GM19238 (cell line): ENCODE measurements at regions not wholly inside any gene's neighbourhood (a gene's known extent, or its start where the extent isn't known, plus 50 kb on each side); places are given as distances from the start of the nearest gene placed in this dataset.

Source experiments
- DNase-seq: peaks from one replicate; pipeline ENCODE4 v3.0.0; 2011; ENCODE audit warnings: low spot score; ENCODE audit not compliant: insufficient read length

- DNase-seq = no peak
Observed at GRCh38 chr10:64067859-64068258, 546.7 kb downstream of the REEP3 start.

GRCh38 chr10:64070241-64070640 is 549.0 kb downstream of the REEP3 start:
- DNase-seq = no peak

GRCh38 chr10:64071218-64071617 is 550.0 kb downstream of the REEP3 start:
- DNase-seq = no peak

- DNase-seq = no peak
Observed at GRCh38 chr10:64075604-64076003, 554.4 kb downstream of the REEP3 start.

- DNase-seq = no peak
Observed at GRCh38 chr10:64076322-64076940, 555.2 kb downstream of the REEP3 start.

- DNase-seq = no peak
Observed at GRCh38 chr10:64079341-64079740, 558.1 kb downstream of the REEP3 start.

GRCh38 chr10:64080071-64080470 is 558.9 kb downstream of the REEP3 start:
- DNase-seq = no peak

GRCh38 chr10:64081947-64082482 is 560.8 kb downstream of the REEP3 start:
- no peak for DNase-seq

GRCh38 chr10:64086083-64086767 is 565.0 kb downstream of the REEP3 start:
- no peak for DNase-seq

GRCh38 chr10:64089648-64090047 is 568.4 kb downstream of the REEP3 start:
- DNase-seq = no peak

GRCh38 chr10:64090865-64091264 is 569.7 kb downstream of the REEP3 start:
- no peak for DNase-seq

GRCh38 chr10:64091897-64092296 is 570.7 kb downstream of the REEP3 start:
- DNase-seq = no peak

GRCh38 chr10:64093304-64093703 is 572.1 kb downstream of the REEP3 start:
- DNase-seq = no peak

- no peak for DNase-seq
Observed at GRCh38 chr10:64093946-64094535, 572.8 kb downstream of the REEP3 start.

- DNase-seq = no peak
Observed at GRCh38 chr10:64096941-64097340, 575.7 kb downstream of the REEP3 start.

- no peak for DNase-seq
Observed at GRCh38 chr10:64097391-64098122, 576.4 kb downstream of the REEP3 start.

GRCh38 chr10:64098994-64099393 is 577.8 kb downstream of the REEP3 start:
- no peak for DNase-seq

GRCh38 chr10:64101606-64102263 is 580.5 kb downstream of the REEP3 start:
- no peak for DNase-seq

- DNase-seq = no peak
Observed at GRCh38 chr10:64102264-64102633, 581.0 kb downstream of the REEP3 start.

GRCh38 chr10:64102916-64103315 is 581.7 kb downstream of the REEP3 start:
- no peak for DNase-seq

- no peak for DNase-seq
Observed at GRCh38 chr10:64103750-64104470, 582.7 kb downstream of the REEP3 start.
